ENCODE measurements at regions not wholly inside any gene's neighbourhood (a gene's known extent, or its start where the extent isn't known, plus 50 kb on each side); places are given as distances from the start of the nearest gene placed in this dataset.

DNA sequence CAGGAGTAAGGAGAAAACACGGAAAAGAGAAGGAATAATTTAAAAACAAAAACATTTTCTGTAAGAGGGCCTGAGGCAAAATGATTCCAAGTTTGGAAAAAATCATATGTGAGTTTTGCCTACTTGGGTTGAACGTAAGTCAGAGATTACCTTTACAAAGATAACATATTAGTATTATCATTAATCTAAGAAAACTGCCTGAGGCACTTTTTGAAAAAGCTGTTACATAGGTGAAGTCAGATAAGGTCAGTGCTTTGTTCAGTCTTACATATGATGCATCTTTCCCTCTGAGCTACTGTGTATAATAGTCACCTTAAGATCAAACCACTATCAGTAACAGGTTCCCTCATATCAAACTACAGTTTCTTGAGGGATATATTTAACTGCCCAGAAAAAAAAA, 287.2 kb downstream of the TMA16 start:
- TF ChIP-seq, protein P1, sequence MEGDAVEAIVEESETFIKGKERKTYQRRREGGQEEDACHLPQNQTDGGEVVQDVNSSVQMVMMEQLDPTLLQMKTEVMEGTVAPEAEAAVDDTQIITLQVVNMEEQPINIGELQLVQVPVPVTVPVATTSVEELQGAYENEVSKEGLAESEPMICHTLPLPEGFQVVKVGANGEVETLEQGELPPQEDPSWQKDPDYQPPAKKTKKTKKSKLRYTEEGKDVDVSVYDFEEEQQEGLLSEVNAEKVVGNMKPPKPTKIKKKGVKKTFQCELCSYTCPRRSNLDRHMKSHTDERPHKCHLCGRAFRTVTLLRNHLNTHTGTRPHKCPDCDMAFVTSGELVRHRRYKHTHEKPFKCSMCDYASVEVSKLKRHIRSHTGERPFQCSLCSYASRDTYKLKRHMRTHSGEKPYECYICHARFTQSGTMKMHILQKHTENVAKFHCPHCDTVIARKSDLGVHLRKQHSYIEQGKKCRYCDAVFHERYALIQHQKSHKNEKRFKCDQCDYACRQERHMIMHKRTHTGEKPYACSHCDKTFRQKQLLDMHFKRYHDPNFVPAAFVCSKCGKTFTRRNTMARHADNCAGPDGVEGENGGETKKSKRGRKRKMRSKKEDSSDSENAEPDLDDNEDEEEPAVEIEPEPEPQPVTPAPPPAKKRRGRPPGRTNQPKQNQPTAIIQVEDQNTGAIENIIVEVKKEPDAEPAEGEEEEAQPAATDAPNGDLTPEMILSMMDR (IDR thresholded peaks at IDR 0.05) = no peak
- TF ChIP-seq POLR2A (IDR thresholded peaks at IDR 0.05) (no peak), POLR2AphosphoS5 (IDR thresholded peaks at IDR 0.05) (no peak)

Data from breast epithelium (tissue), 3 donors.